ENCODE measurements at regions not wholly inside any gene's neighbourhood (a gene's known extent, or its start where the extent isn't known, plus 50 kb on each side); places are given as distances from the start of the nearest gene placed in this dataset.

- H3K27me3 Mint-ChIP-seq (ENCODE audit: low read depth), result no peaks in the 10 kb centered on the region
- no peak overlapping the region for H3K4me3 Mint-ChIP-seq
- ATAC-seq, result no peak
- H3K9me3 Mint-ChIP-seq, result peaks cover 13% of the 10 kb centered on the region
- no peaks in the 10 kb centered on the region for H3K4me1 Mint-ChIP-seq (ENCODE audit: low read depth)
- no peaks in the 10 kb centered on the region for H3K36me3 Mint-ChIP-seq (ENCODE audit: insufficient read depth)
- DNase-seq, result no peak
These were observed 583.5 kb upstream of the TUSC1 start for GRCh38 chr9:26261503-26262330.

GRCh38 chr9:26260238-26260637 is 582.0 kb upstream of the TUSC1 start:
- DNase-seq, result no peak
- H3K4me1 Mint-ChIP-seq (ENCODE audit: low read depth), result no peaks in the 10 kb centered on the region
- H3K9me3 Mint-ChIP-seq, result peaks cover 7% of the 10 kb centered on the region
- no peaks in the 10 kb centered on the region for H3K36me3 Mint-ChIP-seq (ENCODE audit: insufficient read depth)
- H3K27me3 Mint-ChIP-seq (ENCODE audit: low read depth), result no peaks in the 10 kb centered on the region
- H3K4me3 Mint-ChIP-seq, result no peak overlapping the region
- no peak for ATAC-seq

GRCh38 chr9:26247861-26248260 is 569.6 kb upstream of the TUSC1 start:
- DNase-seq, result no peak
- Mint-ChIP-seq H3K36me3 (ENCODE audit: insufficient read depth) (no peaks in the 10 kb centered on the region), H3K4me1 (ENCODE audit: low read depth) (no peaks in the 10 kb centered on the region), H3K27me3 (ENCODE audit: low read depth) (no peaks in the 10 kb centered on the region), H3K9me3 (peaks cover 13% of the 10 kb centered on the region), H3K4me3 (no peak overlapping the region)
- no peak for ATAC-seq

DNA sequence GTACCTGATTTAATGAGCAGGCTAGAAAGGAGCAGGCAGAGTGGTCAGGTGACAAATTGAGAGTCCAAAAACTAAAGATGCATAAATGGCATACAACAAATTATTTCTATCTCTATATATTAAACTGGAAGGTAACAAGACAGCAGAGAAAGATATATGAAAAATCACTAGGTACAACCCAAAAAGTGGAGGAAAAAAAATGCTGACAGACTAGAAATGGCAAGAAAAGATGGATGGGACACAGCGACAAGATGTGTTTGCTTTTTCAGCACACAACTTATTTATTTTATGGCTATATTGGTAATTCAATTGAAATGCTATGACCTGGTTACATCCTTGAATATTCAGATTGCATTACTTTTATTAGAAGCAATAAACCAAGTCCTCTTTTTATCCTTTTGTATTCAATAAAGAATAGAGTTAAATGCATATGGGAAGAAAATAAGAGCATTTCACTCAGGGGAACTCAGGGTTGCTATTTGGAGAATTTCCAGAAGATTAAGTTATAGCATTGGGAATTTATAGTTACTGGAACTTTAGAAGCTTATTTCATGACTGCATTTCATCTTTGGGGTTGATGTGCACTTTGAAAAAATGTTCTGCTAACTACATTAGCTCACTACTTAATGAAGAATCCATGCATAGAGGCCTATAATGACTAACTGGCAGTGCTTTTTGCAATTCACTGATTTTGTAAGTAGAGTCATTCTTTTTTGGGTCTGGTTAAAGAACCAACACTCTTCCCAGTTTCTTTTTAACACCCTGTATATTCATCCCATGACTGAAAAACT is 566.6 kb upstream of the TUSC1 start:
- Mint-ChIP-seq H3K36me3 (ENCODE audit: insufficient read depth) (no peaks in the 10 kb centered on the region), H3K9me3 (peaks cover 17% of the 10 kb centered on the region), H3K4me1 (ENCODE audit: low read depth) (no peaks in the 10 kb centered on the region), H3K27me3 (ENCODE audit: low read depth) (no peaks in the 10 kb centered on the region), H3K4me3 (no peak overlapping the region)
- DNase-seq (no peak), ATAC-seq (no peak)

DNA sequence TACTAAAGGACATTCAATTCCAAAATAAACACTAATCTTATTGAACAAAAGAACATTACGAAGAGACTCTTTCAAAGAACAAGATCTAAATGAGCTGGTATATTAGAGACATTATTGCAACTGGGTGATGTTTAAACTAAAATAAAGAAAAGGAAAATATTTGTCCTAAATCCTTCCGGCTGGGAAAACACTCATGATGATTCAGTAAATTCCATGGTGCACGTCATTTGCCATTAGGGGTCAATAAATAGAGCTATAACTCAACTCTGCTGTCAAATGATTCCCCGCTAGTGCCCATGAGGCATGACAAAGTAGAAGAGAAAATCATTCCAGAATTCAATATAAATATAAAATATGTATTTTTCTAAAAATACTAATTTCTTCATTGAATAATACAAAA is 565.5 kb upstream of the TUSC1 start:
- H3K9me3 Mint-ChIP-seq, result peaks cover 10% of the 10 kb centered on the region
- H3K36me3 Mint-ChIP-seq (ENCODE audit: insufficient read depth), result no peaks in the 10 kb centered on the region
- H3K4me3 Mint-ChIP-seq, result no peak overlapping the region
- H3K27me3 Mint-ChIP-seq (ENCODE audit: low read depth), result no peaks in the 10 kb centered on the region
- H3K4me1 Mint-ChIP-seq (ENCODE audit: low read depth), result no peaks in the 10 kb centered on the region
- DNase-seq (no peak), ATAC-seq (no peak)

DNA sequence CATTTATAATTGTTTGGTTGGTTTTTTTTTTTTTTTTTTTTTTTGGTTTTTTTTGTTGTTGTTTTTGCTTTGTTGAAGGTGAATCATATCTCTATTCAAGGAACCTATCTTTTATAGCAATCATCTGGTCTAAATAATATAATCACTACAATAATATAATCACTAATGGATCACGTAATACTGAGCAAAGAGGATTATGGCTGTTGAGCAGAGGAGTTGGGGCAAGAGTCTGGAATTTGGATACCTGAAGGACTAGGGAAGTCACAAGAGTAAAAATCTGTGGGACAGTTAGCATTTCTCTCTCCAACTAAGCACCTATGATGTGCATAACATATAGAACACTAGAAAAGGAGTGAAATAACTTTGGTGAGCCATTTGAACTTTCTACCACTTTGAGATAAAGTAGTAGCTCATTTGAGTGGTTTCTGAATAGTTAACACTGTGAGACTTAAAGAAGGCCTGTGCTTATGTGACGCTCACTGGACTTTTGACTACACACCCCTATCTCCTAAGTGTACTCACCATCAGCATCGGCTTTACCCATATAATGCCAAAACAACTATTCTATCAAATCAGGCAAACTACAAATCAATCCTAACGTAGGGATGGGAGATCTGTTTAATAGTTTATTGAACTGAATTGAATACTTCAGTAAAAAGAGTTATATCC is 564.9 kb upstream of the TUSC1 start:
- Mint-ChIP-seq H3K27me3 (ENCODE audit: low read depth) (no peaks in the 10 kb centered on the region), H3K36me3 (ENCODE audit: insufficient read depth) (no peaks in the 10 kb centered on the region), H3K9me3 (peaks cover 10% of the 10 kb centered on the region), H3K4me3 (no peak overlapping the region), H3K4me1 (ENCODE audit: low read depth) (no peaks in the 10 kb centered on the region)
- DNase-seq (no peak), ATAC-seq (no peak)

GRCh38 chr9:26240020-26240419 is 561.8 kb upstream of the TUSC1 start:
- no peaks in the 10 kb centered on the region for H3K27me3 Mint-ChIP-seq (ENCODE audit: low read depth)
- DNase-seq (no peak), ATAC-seq (no peak)
- no peaks in the 10 kb centered on the region for H3K4me1 Mint-ChIP-seq (ENCODE audit: low read depth)
- no peaks in the 10 kb centered on the region for H3K36me3 Mint-ChIP-seq (ENCODE audit: insufficient read depth)
- no peak overlapping the region for H3K4me3 Mint-ChIP-seq
- H3K9me3 Mint-ChIP-seq, result peaks cover 10% of the 10 kb centered on the region

DNA sequence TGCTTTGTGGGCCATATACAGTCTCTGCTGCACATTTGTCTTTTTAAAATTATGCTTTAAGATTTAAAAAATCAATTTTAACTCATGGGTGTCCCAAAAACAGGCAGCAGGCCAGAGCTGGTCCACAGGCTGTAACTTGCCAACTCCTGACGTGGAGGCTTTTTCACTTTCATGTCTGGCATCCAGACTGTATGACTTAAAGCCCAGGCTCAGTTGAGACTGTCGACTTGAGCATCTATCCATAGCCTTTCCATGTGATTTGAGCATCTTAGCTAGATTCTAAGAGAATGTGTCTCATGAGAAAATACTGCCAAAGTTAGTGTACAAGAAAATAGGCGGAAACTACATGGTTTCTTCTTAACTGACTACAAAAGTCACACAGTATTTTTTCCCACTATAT is 559.0 kb upstream of the TUSC1 start:
- no peak for DNase-seq
- Mint-ChIP-seq H3K4me3 (no peak overlapping the region), H3K27me3 (ENCODE audit: low read depth) (no peaks in the 10 kb centered on the region), H3K4me1 (ENCODE audit: low read depth) (no peaks in the 10 kb centered on the region), H3K9me3 (peaks cover 8% of the 10 kb centered on the region), H3K36me3 (ENCODE audit: insufficient read depth) (no peaks in the 10 kb centered on the region)
- no peak for ATAC-seq

GRCh38 chr9:26234865-26235264 is 556.6 kb upstream of the TUSC1 start:
- no peak for DNase-seq
- H3K4me3 Mint-ChIP-seq, result no peak overlapping the region
- peaks cover 5% of the 10 kb centered on the region for H3K9me3 Mint-ChIP-seq
- no peaks in the 10 kb centered on the region for H3K27me3 Mint-ChIP-seq (ENCODE audit: low read depth)
- H3K36me3 Mint-ChIP-seq (ENCODE audit: insufficient read depth), result no peaks in the 10 kb centered on the region
- ATAC-seq, result no peak
- no peaks in the 10 kb centered on the region for H3K4me1 Mint-ChIP-seq (ENCODE audit: low read depth)

DNA sequence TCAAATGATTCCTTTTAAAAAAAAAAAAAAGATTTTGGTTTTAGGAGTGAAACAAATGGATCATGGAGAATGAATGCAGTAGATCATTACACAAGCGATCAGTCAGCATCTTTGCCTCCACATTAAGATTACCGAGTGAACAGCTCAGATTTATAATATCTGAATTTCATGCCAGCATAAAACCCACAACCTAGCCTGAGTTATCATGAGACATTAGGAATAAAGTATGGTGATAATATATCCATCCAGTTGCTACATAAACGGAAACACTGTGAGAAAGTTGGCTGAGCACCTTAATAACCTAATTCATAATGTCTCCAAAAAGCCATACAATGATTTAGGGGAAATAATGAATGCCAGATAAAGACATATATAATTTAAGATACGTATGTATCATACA is 553.1 kb upstream of the TUSC1 start:
- ATAC-seq, result no peak
- no peak for DNase-seq
- Mint-ChIP-seq H3K4me3 (no peak overlapping the region), H3K36me3 (ENCODE audit: insufficient read depth) (no peaks in the 10 kb centered on the region), H3K27me3 (ENCODE audit: low read depth) (no peaks in the 10 kb centered on the region), H3K4me1 (ENCODE audit: low read depth) (no peaks in the 10 kb centered on the region), H3K9me3 (peaks cover 9% of the 10 kb centered on the region)

- Mint-ChIP-seq H3K9me3 (peaks cover 7% of the 10 kb centered on the region), H3K36me3 (ENCODE audit: insufficient read depth) (no peaks in the 10 kb centered on the region), H3K27me3 (ENCODE audit: low read depth) (no peaks in the 10 kb centered on the region), H3K4me1 (ENCODE audit: low read depth) (no peaks in the 10 kb centered on the region), H3K4me3 (no peak overlapping the region)
- ATAC-seq, result no peak
- no peak for DNase-seq
These were observed 551.2 kb upstream of the TUSC1 start for GRCh38 chr9:26229324-26230054.

DNA sequence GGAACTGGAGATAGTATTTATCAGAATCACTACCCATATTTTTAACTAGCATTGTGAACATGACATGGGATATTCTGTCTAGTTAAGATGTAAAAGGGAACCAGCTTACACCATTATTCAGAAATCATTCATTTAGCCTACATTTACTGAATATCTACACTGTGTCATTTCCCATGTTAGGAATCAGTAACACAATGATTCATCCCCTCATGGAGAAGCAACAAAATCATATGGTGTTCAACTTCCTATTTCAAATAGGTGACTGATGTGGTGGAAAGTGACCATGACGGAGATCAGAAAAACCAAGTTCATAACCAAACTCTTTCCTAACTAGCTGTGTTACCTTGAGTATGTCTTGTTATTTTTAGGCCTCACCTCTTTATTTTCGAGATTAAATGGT is 550.0 kb upstream of the TUSC1 start:
- Mint-ChIP-seq H3K4me3 (no peak overlapping the region), H3K4me1 (ENCODE audit: low read depth) (no peaks in the 10 kb centered on the region), H3K9me3 (peaks cover 4% of the 10 kb centered on the region), H3K36me3 (ENCODE audit: insufficient read depth) (no peaks in the 10 kb centered on the region), H3K27me3 (ENCODE audit: low read depth) (no peaks in the 10 kb centered on the region)
- ATAC-seq (no peak), DNase-seq (no peak)

- no peak for DNase-seq
- ATAC-seq, result no peak
- no peaks in the 10 kb centered on the region for H3K36me3 Mint-ChIP-seq (ENCODE audit: insufficient read depth)
- H3K4me1 Mint-ChIP-seq (ENCODE audit: low read depth), result no peaks in the 10 kb centered on the region
- peaks cover 15% of the 10 kb centered on the region for H3K9me3 Mint-ChIP-seq
- no peak overlapping the region for H3K4me3 Mint-ChIP-seq
- no peaks in the 10 kb centered on the region for H3K27me3 Mint-ChIP-seq (ENCODE audit: low read depth)
These were observed 543.0 kb upstream of the TUSC1 start for GRCh38 chr9:26221290-26221689.

- Mint-ChIP-seq H3K27me3 (ENCODE audit: low read depth) (no peaks in the 10 kb centered on the region), H3K4me3 (no peak overlapping the region), H3K9me3 (peaks cover 15% of the 10 kb centered on the region), H3K36me3 (ENCODE audit: insufficient read depth) (no peaks in the 10 kb centered on the region), H3K4me1 (ENCODE audit: low read depth) (no peaks in the 10 kb centered on the region)
- ATAC-seq (no peak), DNase-seq (no peak)
These were observed 542.1 kb upstream of the TUSC1 start for GRCh38 chr9:26220367-26220766.

Data from activated T-cell treated with anti-CD3 and anti-CD28 coated beads, Interleukin-2, amount 50 U/mL, for 4 hours (primary cell).